H1 (cell line): ENCODE measurements at regions not wholly inside any gene's neighbourhood (a gene's known extent, or its start where the extent isn't known, plus 50 kb on each side); places are given as distances from the start of the nearest gene placed in this dataset.

Experiments
- CTCF ChIA-PET: fragments of 300-600 bp; sonication (Branson Sonifier 250); formaldehyde crosslinking; loops from one replicate; lab custom pipeline; 2021; ENCODE audit not compliant: partially characterized antibody; lab: Charles Lee
- POLR2A ChIA-PET: fragments of 300-600 bp; sonication (Branson Sonifier 250); formaldehyde crosslinking; loops from one replicate; lab custom pipeline; 2021; ENCODE audit warnings: inconsistent platforms; ENCODE audit not compliant: partially characterized antibody; lab: Charles Lee
- DNase-seq, 2 experiments: peaks; one replicate each; pipeline versions ENCODE4 v3.0.0 to v3.0.0-alpha.2; 2010 to 2022; ENCODE audit warnings: low spot score in 2 of 2, low read depth in 1 of 2, mixed read lengths in 1 of 2
- FAIRE-seq: peaks from 2 replicates; lab custom pipeline; 2011; peaks lifted over from hg19 to GRCh38; lab: Jason Lieb, UNC
- H2AFZ ChIP-seq: 2 replicates; pipeline ENCODE4 v1.8.1; 2012; ENCODE audit warnings: low read length, inconsistent platforms
- H2AK5ac ChIP-seq: 2 replicates; pipeline ENCODE4 v1.6.1; 2013; ENCODE audit warnings: low read depth, low read length
- H2BK120ac ChIP-seq: replicated peaks from 2 replicates; pipeline ENCODE3; 2013; ENCODE audit warnings: low read depth, low read length, inconsistent platforms
- H2BK12ac ChIP-seq: 2 replicates; pipeline ENCODE4 v1.6.1; 2013; ENCODE audit warnings: low read depth, low read length
- H2BK15ac ChIP-seq: 2 replicates; pipeline ENCODE4 v1.6.1; 2013; ENCODE audit warnings: low read length
- H2BK20ac ChIP-seq: 2 replicates; pipeline ENCODE4 v1.6.1; 2013; ENCODE audit warnings: low read length
- H2BK5ac ChIP-seq: 2 replicates; pipeline ENCODE4 v1.6.1; 2013; ENCODE audit warnings: low read depth, low read length
- H3K14ac ChIP-seq: 2 replicates; pipeline ENCODE4 v1.6.1; 2013; ENCODE audit warnings: inconsistent platforms; ENCODE audit not compliant: insufficient read length
- H3K18ac ChIP-seq: 2 replicates; pipeline ENCODE4 v1.6.1; 2013; ENCODE audit warnings: low read length; ENCODE audit errors: extremely low read depth
- H3K23ac ChIP-seq: 2 replicates; pipeline ENCODE4 v1.6.1; 2013; ENCODE audit warnings: inconsistent platforms; ENCODE audit not compliant: insufficient read length
- H3K23me2 ChIP-seq: 2 replicates; pipeline ENCODE4 v1.6.1; 2013; ENCODE audit warnings: low read depth, low read length
- H3K27ac ChIP-seq: 2 replicates; pipeline ENCODE4 v1.6.1; 2011; ENCODE audit warnings: low read depth, low read length, inconsistent platforms
- H3K27me3 ChIP-seq, 4 experiments: replicated peaks in 1 of 4; 1 replicate in 1 of 4; 2 replicates in 3 of 4; pipeline versions ENCODE4 v1.6.1 to v1.8.1; 2011 to 2013; ENCODE audit warnings: low read length in 3 of 4, mild to moderate bottlenecking in 3 of 4, inconsistent platforms in 2 of 4, mixed read lengths in 2 of 4, moderate library complexity in 1 of 4; ENCODE audit not compliant: control insufficient read depth in 3 of 4, insufficient read depth in 3 of 4; ENCODE audit errors: extremely low read depth in 1 of 4
- H3K36me3 ChIP-seq, 4 experiments: 2 replicates each; pipeline versions ENCODE4 v1.6.1 to v1.8.1; 2011 to 2013; ENCODE audit warnings: mild to moderate bottlenecking in 4 of 4, low read length in 3 of 4, moderate library complexity in 2 of 4, control low read depth in 1 of 4, inconsistent platforms in 1 of 4; ENCODE audit not compliant: insufficient read depth in 4 of 4, control insufficient read depth in 2 of 4
- H3K4ac ChIP-seq: replicated peaks from 2 replicates; pipeline ENCODE3; 2013; ENCODE audit warnings: low read length, low read depth, mixed read lengths, inconsistent platforms; ENCODE audit not compliant: insufficient read length
- H3K4me1 ChIP-seq, 4 experiments: replicated peaks in 1 of 4; 1 replicate in 1 of 4; 2 replicates in 3 of 4; pipeline versions ENCODE4 v1.6.1 to v1.8.1; 2011 to 2013; ENCODE audit warnings: low read length in 3 of 4, inconsistent platforms in 2 of 4, mixed read lengths in 1 of 4; ENCODE audit not compliant: insufficient read depth in 4 of 4, control insufficient read depth in 3 of 4
- H3K4me2 ChIP-seq, 2 experiments: 2 replicates each; pipeline versions ENCODE4 v1.6.1 to v1.8.1; 2011 to 2013; ENCODE audit warnings: low read depth in 2 of 2, low read length in 2 of 2, control low read depth in 1 of 2, inconsistent platforms in 1 of 2, mild to moderate bottlenecking in 1 of 2; ENCODE audit not compliant: insufficient read depth in 1 of 2
- H3K4me3 ChIP-seq, 4 experiments: fragments of 200-600, 300-600 bp in 1 of 4; sonication (generic), shearing (Covaris generic), sonication (Bioruptor Twin) in 1 of 4; 2 replicates each; pipeline versions ENCODE4 v1.5.1 to v1.8.1; 2011 to 2016; ENCODE audit warnings: low read length in 4 of 4, low read depth in 3 of 4, control low read depth in 2 of 4, inconsistent platforms in 2 of 4, mild to moderate bottlenecking in 2 of 4, mixed read lengths in 1 of 4, moderate library complexity in 1 of 4; ENCODE audit not compliant: insufficient read depth in 2 of 4; ENCODE audit errors: extremely low read depth in 1 of 4
- H3K56ac ChIP-seq: replicated peaks from 2 replicates; pipeline ENCODE3; 2013; ENCODE audit warnings: low read depth, mild to moderate bottlenecking, mixed read lengths, low read length, inconsistent platforms; ENCODE audit not compliant: insufficient read length
- H3K79me1 ChIP-seq: 2 replicates; pipeline ENCODE4 v1.6.1; 2013; ENCODE audit warnings: low read depth, low read length, control low read depth
- H3K79me2 ChIP-seq, 2 experiments: 2 replicates each; pipeline versions ENCODE4 v1.6.1 to v1.8.1; 2012 to 2013; ENCODE audit warnings: low read length in 2 of 2, mild to moderate bottlenecking in 2 of 2, inconsistent platforms in 1 of 2; ENCODE audit not compliant: insufficient read depth in 2 of 2, control insufficient read depth in 1 of 2
- H3K9ac ChIP-seq, 4 experiments: replicated peaks in 1 of 4; 1 replicate in 1 of 4; 2 replicates in 3 of 4; pipeline versions ENCODE4 v1.6.1 to v1.8.1; 2011 to 2013; ENCODE audit warnings: low read depth in 3 of 4, low read length in 3 of 4, control low read depth in 2 of 4, mild to moderate bottlenecking in 2 of 4, moderate library complexity in 2 of 4, inconsistent platforms in 1 of 4; ENCODE audit errors: extremely low read depth in 1 of 4
- H3K9me3 ChIP-seq, 2 experiments: 2 replicates each; pipeline versions ENCODE4 v1.6.1 to v1.8.1; 2012 to 2013; ENCODE audit warnings: mild to moderate bottlenecking in 2 of 2, moderate library complexity in 2 of 2, control low read depth in 1 of 2, inconsistent platforms in 1 of 2, low read depth in 1 of 2, low read length in 1 of 2, mixed read lengths in 1 of 2; ENCODE audit not compliant: insufficient read depth in 2 of 2
- H4K20me1 ChIP-seq, 2 experiments: replicated peaks in 1 of 2; 2 replicates each; pipeline versions ENCODE3 to v1.8.1; 2011 to 2013; ENCODE audit warnings: inconsistent platforms in 2 of 2, low read length in 2 of 2, mild to moderate bottlenecking in 1 of 2; ENCODE audit not compliant: insufficient read depth in 2 of 2, control insufficient read depth in 1 of 2
- H4K5ac ChIP-seq: 2 replicates; pipeline ENCODE4 v1.6.1; 2013; ENCODE audit warnings: low read length, low read depth, mixed read lengths, inconsistent platforms; ENCODE audit not compliant: insufficient read length
- H4K8ac ChIP-seq: 2 replicates; pipeline ENCODE4 v1.8.0; 2013; ENCODE audit warnings: mild to moderate bottlenecking, moderate library complexity, low read length, inconsistent platforms; ENCODE audit not compliant: insufficient read depth; ENCODE audit errors: extremely low read depth
- H4K91ac ChIP-seq: replicated peaks from 2 replicates; pipeline ENCODE3; 2013; ENCODE audit warnings: low read length, mixed read lengths, inconsistent platforms; ENCODE audit not compliant: insufficient read length
- JUND ChIP-seq: IDR thresholded peaks from 2 replicates; pipeline ENCODE4 v1.6.1; 2011; ENCODE audit warnings: mild to moderate bottlenecking, improper control_type of control experiment, low read length
- WGBS, 2 experiments: shearing (Covaris generic) in 1 of 2; methylation state at CpG; one replicate each; pipeline versions ENCODE4 v1.1.6 to v1.1.7; 2013 to 2015; ENCODE audit warnings: low lambda C conversion rate in 2 of 2, mixed read lengths in 2 of 2, inconsistent platforms in 1 of 2, low coverage in 1 of 2, missing lambda C conversion rate in 1 of 2; ENCODE audit not compliant: insufficient replicate concordance in 2 of 2, insufficient coverage in 1 of 2, insufficient read length in 1 of 2; ENCODE audit errors: extremely low coverage in 1 of 2, missing lambda C conversion rate in 1 of 2; 5-methylcytosine and 5-hydroxymethylcytosine counted together

- no peak overlapping the region for H3K23ac ChIP-seq
- 91% methylated on average over 1 of the region's 1 CpG; no CpG with 5 or more reads in 1 of the 2 experiments for WGBS, 2 experiments
- no peak for TF ChIP-seq JUND
Measured at GRCh38 chr10:91741356-91741755, 56.9 kb upstream of the TNKS2 start.

More at GRCh38 chr10:91741356-91741755, 56.9 kb upstream of the TNKS2 start:
- ChIA-PET CTCF (no interaction called here), POLR2A (no interaction called here)
- no peak overlapping the region for H2BK12ac ChIP-seq
- no peaks in the 10 kb centered on the region for H3K79me1 ChIP-seq
- no peaks in the 10 kb centered on the region for H3K27me3 ChIP-seq
- peaks cover 0 to 5% (median 3%) of the 10 kb centered on the region in 4 experiments; a peak in 3 of 7 replicates for H3K4me1 ChIP-seq
- H3K9ac ChIP-seq = peak overlapping the region in 1 of 4 experiments; percentile 13; a peak in 1 of 7 replicates
- no peak overlapping the region for H4K8ac ChIP-seq
- no peak overlapping the region for H3K27ac ChIP-seq
- H2AK5ac ChIP-seq = no peak overlapping the region
- H3K36me3 ChIP-seq = no peaks in the 10 kb centered on the region
- no peak overlapping the region for H3K18ac ChIP-seq
- no peaks in the 10 kb centered on the region for H3K23me2 ChIP-seq
- H3K56ac ChIP-seq = no peak overlapping the region
- no peaks in the 10 kb centered on the region for H3K9me3 ChIP-seq
- H3K4me2 ChIP-seq = no peak overlapping the region
- no peak overlapping the region for H2BK20ac ChIP-seq
- H2BK5ac ChIP-seq = no peak overlapping the region
- H4K5ac ChIP-seq = no peak overlapping the region
- no peak overlapping the region for H3K14ac ChIP-seq
- H4K20me1 ChIP-seq = no peaks in the 10 kb centered on the region
- no peak overlapping the region for H3K4ac ChIP-seq
- no peak overlapping the region for H3K4me3 ChIP-seq
- H2AFZ ChIP-seq = peak overlapping the region; percentile 18; the same call in 1 of the 2 replicates
- H2BK120ac ChIP-seq = no peak overlapping the region
- H3K79me2 ChIP-seq = no peaks in the 10 kb centered on the region
- FAIRE-seq = no peak
- H4K91ac ChIP-seq = no peak overlapping the region
- no peak overlapping the region for H2BK15ac ChIP-seq
- DNase-seq = no peak
